ENCODE measurements at regions not wholly inside any gene's neighbourhood (a gene's known extent, or its start where the extent isn't known, plus 50 kb on each side); places are given as distances from the start of the nearest gene placed in this dataset.
"Not testable (repeated sequence)": the region's sequence is repeated elsewhere in the genome, so short reads cannot be mapped to it uniquely, and the experiment has no call there.

GRCh38 chr6:134766497-134766896 lies 183.4 kb downstream of the ALDH8A1 start:
- Histone ChIP-seq H3K4me3 (no peak overlapping the region), H3K36me3 (no peaks in the 10 kb centered on the region), H3K27ac (no peak overlapping the region), H3K27me3 (no peaks in the 10 kb centered on the region), H3K4me1 (no peaks in the 10 kb centered on the region), H3K9me3 (no peaks in the 10 kb centered on the region)
- TF ChIP-seq CTCF (IDR thresholded peaks at IDR 0.05) = no peak
- DNase-seq (ENCODE audit: low spot score) = no peak

DNA sequence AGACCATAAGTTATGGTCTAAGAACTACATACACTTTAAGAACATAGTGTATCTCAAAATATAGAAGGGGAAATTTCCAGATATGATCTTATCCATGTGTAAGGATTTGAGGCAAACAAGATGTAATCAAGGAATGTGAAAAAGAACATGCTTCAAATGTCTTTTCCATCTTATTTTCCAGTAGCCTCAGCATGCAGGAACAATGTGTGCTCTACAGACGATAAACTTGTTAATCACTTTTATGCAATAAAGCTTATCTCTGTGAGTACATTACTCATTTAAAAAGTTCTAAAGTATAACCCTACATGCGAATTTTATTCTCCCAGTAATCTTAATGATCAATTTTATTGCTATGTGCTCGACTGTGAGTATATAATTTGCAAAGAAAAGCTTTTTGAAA lies 185.2 kb downstream of the ALDH8A1 start:
- H3K4me3 ChIP-seq = no peak overlapping the region
- no peak for TF ChIP-seq CTCF (IDR thresholded peaks at IDR 0.05)

DNA sequence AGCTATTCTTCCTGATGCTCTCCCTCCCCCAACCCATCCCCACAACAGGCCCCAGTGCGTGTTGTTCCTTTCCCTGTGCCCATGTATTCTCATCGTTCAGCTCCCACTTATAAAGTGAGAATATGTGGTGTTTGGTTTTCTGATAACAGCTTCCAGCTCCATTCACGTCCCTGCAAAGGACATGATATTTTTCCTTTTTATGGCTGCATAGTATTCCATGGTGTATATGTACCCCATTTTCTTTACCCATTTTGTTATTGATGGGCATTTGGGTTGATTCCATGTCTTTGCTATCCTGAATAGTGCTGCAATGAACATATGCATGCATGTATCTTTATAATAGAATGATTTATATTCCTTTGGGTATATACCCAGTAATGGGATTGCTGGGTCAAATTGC lies 186.3 kb downstream of the ALDH8A1 start:
- H3K27me3 ChIP-seq; H3K4me1 ChIP-seq; H3K36me3 ChIP-seq; H3K9me3 ChIP-seq; DNase-seq (ENCODE audit: low spot score); H3K27ac ChIP-seq; H3K4me3 ChIP-seq: not testable (repeated sequence)

More for the DNA sequence above, 185.2 kb downstream of the ALDH8A1 start:
- no peak overlapping the region for H3K27ac ChIP-seq
- no peaks in the 10 kb centered on the region for H3K27me3 ChIP-seq
- no peak for DNase-seq (ENCODE audit: low spot score)
- H3K36me3 ChIP-seq = no peaks in the 10 kb centered on the region
- no peaks in the 10 kb centered on the region for H3K4me1 ChIP-seq
- no peaks in the 10 kb centered on the region for H3K9me3 ChIP-seq

DNA sequence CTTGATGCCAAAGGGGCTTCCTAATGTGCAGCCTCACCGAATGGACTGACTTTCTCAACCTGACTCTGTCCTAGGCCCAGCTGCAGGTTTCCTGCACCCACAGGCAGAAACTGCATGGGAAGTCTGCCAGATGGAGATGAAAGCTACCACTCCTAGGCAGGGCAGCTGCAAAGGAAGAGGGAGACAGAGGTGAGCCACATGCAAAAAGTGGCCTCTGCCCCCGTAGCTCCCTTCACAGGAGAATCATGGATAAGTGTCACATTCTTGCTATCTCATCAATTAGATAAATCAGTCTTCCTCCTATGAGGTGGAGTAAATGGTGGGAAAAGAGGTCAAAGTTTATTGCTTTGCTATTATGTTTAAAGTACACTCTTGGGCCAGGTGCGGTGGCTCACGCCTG lies 191.3 kb downstream of the ALDH8A1 start:
- Histone ChIP-seq H3K4me3 (no peak overlapping the region), H3K4me1 (no peaks in the 10 kb centered on the region), H3K36me3 (no peaks in the 10 kb centered on the region), H3K9me3 (no peaks in the 10 kb centered on the region), H3K27me3 (no peaks in the 10 kb centered on the region), H3K27ac (no peak overlapping the region)
- DNase-seq (ENCODE audit: low spot score) = no peak
- no peak for TF ChIP-seq CTCF (IDR thresholded peaks at IDR 0.05)

DNA sequence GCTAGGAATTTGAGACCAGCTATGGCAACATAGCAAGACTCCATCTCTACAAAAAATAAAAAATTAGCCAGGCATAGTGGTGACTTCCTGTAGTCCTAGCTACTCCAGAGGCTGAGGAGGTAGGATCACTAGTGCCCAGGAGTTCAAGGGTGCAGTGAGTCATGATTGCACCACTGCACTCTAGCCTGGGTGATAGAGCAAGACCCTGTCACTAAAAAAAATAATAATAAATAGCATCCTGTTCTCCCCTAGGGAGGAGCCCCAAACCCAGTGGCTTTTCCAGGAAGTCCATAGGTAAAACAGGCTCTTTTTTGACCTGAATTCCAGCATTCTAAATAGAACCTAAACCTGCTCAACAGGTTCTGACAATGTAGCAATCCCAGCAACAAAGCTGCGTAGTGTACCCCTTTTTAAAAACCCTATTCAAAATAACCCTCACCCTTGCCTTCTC lies 192.0 kb downstream of the ALDH8A1 start:
- H3K4me1 ChIP-seq = no peaks in the 10 kb centered on the region
- H3K9me3 ChIP-seq = no peaks in the 10 kb centered on the region
- no peak for TF ChIP-seq CTCF (IDR thresholded peaks at IDR 0.05)
- H3K36me3 ChIP-seq = no peaks in the 10 kb centered on the region
- DNase-seq (ENCODE audit: low spot score) = no peak
- H3K27me3 ChIP-seq = no peaks in the 10 kb centered on the region
- H3K27ac ChIP-seq = no peak overlapping the region
- no peak overlapping the region for H3K4me3 ChIP-seq

- Histone ChIP-seq H3K4me1 (no peaks in the 10 kb centered on the region), H3K27me3 (no peaks in the 10 kb centered on the region), H3K36me3 (no peaks in the 10 kb centered on the region), H3K9me3 (no peaks in the 10 kb centered on the region), H3K27ac (no peak overlapping the region), H3K4me3 (no peak overlapping the region)
- no peak for TF ChIP-seq CTCF (IDR thresholded peaks at IDR 0.05)
- DNase-seq (ENCODE audit: low spot score) = no peak
Observed at GRCh38 chr6:134756374-134757025, 193.4 kb downstream of the ALDH8A1 start.
